GM23338 (cell line): ENCODE measurements at regions not wholly inside any gene's neighbourhood (a gene's known extent, or its start where the extent isn't known, plus 50 kb on each side); places are given as distances from the start of the nearest gene placed in this dataset.

Experiments
- ATAC-seq: fragments of 200-7000 bp; cut with Tn5 transposase; 3 replicates; pipeline ENCODE4 v1.9.1; 2020
- DNase-seq: peaks from one replicate; pipeline ENCODE4 v3.0.0-alpha.2; 2015; ENCODE audit warnings: low spot score
- H2AFZ ChIP-seq: fragments of 200-600 bp; sonication (generic); 2 replicates; pipeline ENCODE4 v1.8.0; 2016; ENCODE audit warnings: antibody characterized with exemption, mild to moderate bottlenecking, moderate library complexity
- H3F3A ChIP-seq: fragments of 200-600 bp; sonication (generic); replicated peaks from 2 replicates; pipeline ENCODE4 v1.8.0; 2017; ENCODE audit warnings: antibody characterized with exemption, mixed run types, low read depth
- H3K27ac ChIP-seq: fragments of 200-600 bp; sonication (generic); 2 replicates; pipeline ENCODE4 v1.6.1; 2016; ENCODE audit warnings: low read depth
- H3K27me3 ChIP-seq: fragments of 200-600 bp; sonication (generic); 2 replicates; pipeline ENCODE4 v1.8.0; 2016; ENCODE audit warnings: mild to moderate bottlenecking, mixed run types, moderate library complexity; ENCODE audit not compliant: insufficient read depth
- H3K36me3 ChIP-seq: fragments of 200-600 bp; sonication (generic); 2 replicates; pipeline ENCODE4 v1.8.0; 2016; ENCODE audit warnings: mild to moderate bottlenecking; ENCODE audit not compliant: insufficient read depth
- H3K4me1 ChIP-seq: fragments of 200-600 bp; sonication (generic); 2 replicates; pipeline ENCODE4 v1.8.0; 2016; ENCODE audit warnings: mild to moderate bottlenecking, moderate library complexity; ENCODE audit not compliant: insufficient read depth
- H3K4me2 ChIP-seq: fragments of 200-600 bp; sonication (generic); 2 replicates; pipeline ENCODE4 v1.7.1; 2017; ENCODE audit warnings: mixed run types
- H3K4me3 ChIP-seq: fragments of 200-600 bp; sonication (generic); 2 replicates; pipeline ENCODE4 v1.6.1; 2016; ENCODE audit warnings: mixed run types
- H3K79me2 ChIP-seq: fragments of 200-600 bp; sonication (generic); replicated peaks from 2 replicates; pipeline ENCODE4 v1.8.0; 2017; ENCODE audit warnings: mild to moderate bottlenecking; ENCODE audit not compliant: insufficient read depth
- H3K9me2 ChIP-seq: fragments of 200-600 bp; sonication (generic); 2 replicates; pipeline ENCODE4 v1.8.0; 2017; ENCODE audit not compliant: insufficient read depth
- H4K20me1 ChIP-seq: fragments of 200-600 bp; sonication (generic); replicated peaks from 2 replicates; pipeline ENCODE4 v1.8.0; 2017; ENCODE audit warnings: mild to moderate bottlenecking; ENCODE audit not compliant: insufficient read depth
- H3K27ac Mint-ChIP-seq: 2 replicates; pipeline ENCODE4 v1.8.0; 2020; ENCODE audit warnings: inconsistent platforms, mild to moderate bottlenecking, moderate library complexity, mixed read lengths
- H3K27me3 Mint-ChIP-seq: 3 replicates; pipeline ENCODE4 v1.8.0; 2022; ENCODE audit warnings: low read depth, mild to moderate bottlenecking, moderate library complexity, mixed read lengths, inconsistent platforms; ENCODE audit not compliant: insufficient read depth, poor library complexity
- H3K36me3 Mint-ChIP-seq: 3 replicates; pipeline ENCODE4 v1.8.0; 2021; ENCODE audit warnings: low read depth, mild to moderate bottlenecking, inconsistent platforms, moderate library complexity, mixed read lengths
- H3K4me1 Mint-ChIP-seq: 3 replicates; pipeline ENCODE4 v1.8.0; 2020; ENCODE audit warnings: mild to moderate bottlenecking, inconsistent platforms, mixed read lengths
- H3K4me3 Mint-ChIP-seq: 3 replicates; pipeline ENCODE4 v1.8.0; 2021; ENCODE audit warnings: moderate library complexity, mild to moderate bottlenecking, inconsistent platforms, mixed read lengths
- H3K9me3 Mint-ChIP-seq: 3 replicates; pipeline ENCODE4 v1.8.0; 2020; ENCODE audit warnings: moderate library complexity, mild to moderate bottlenecking, inconsistent platforms, mixed read lengths
- CREB1 ChIP-seq: fragments of 250-450 bp; sonication (Bioruptor Pico); IDR thresholded peaks from 2 replicates; pipeline ENCODE4 v1.5.0; 2020; ENCODE audit warnings: low read depth, mild to moderate bottlenecking, moderate library complexity
- EZH2 ChIP-seq: fragments of 200-600 bp; sonication (generic); IDR thresholded peaks from one replicate; pipeline ENCODE4 v1.8.0; 2017; ENCODE audit warnings: antibody characterized with exemption, mild to moderate bottlenecking, low read depth; ENCODE audit not compliant: unreplicated experiment
- JUNB ChIP-seq: IDR thresholded peaks from one replicate; pipeline ENCODE4 v1.6.1; 2016; ENCODE audit warnings: antibody characterized with exemption; ENCODE audit not compliant: unreplicated experiment
- NANOG ChIP-seq: IDR thresholded peaks from 2 replicates; pipeline ENCODE4 v1.6.1; 2016; ENCODE audit warnings: antibody characterized with exemption, borderline replicate concordance
- ZNF114 ChIP-seq: fragments of 250-450 bp; sonication (Bioruptor Pico); IDR thresholded peaks from 2 replicates; pipeline ENCODE4 v1.5.0; 2020; ENCODE audit warnings: mild to moderate bottlenecking, moderate library complexity
- TF ChIP-seq, protein P1 (sequence below): fragments of 250-450 bp; sonication (Bioruptor Pico); IDR thresholded peaks from 2 replicates; pipeline ENCODE4 v1.5.0; 2020; ENCODE audit warnings: mild to moderate bottlenecking, moderate library complexity
- TF ChIP-seq, protein P2 (sequence below), 2 experiments: fragments of 200-600 bp in 1 of 2; sonication (generic) in 1 of 2; conservative IDR thresholded peaks; 2 replicates each; pipeline versions ENCODE4 v1.5.1 to v1.6.1; 2016 to 2017; ENCODE audit warnings: antibody characterized with exemption in 2 of 2, low read depth in 2 of 2, mild to moderate bottlenecking in 2 of 2, moderate library complexity in 1 of 2
- TF ChIP-seq, protein P3 (sequence below): IDR thresholded peaks from one replicate; pipeline ENCODE4 v1.6.1; 2018; ENCODE audit warnings: antibody characterized with exemption; ENCODE audit not compliant: unreplicated experiment

- TF ChIP-seq, protein P1, sequence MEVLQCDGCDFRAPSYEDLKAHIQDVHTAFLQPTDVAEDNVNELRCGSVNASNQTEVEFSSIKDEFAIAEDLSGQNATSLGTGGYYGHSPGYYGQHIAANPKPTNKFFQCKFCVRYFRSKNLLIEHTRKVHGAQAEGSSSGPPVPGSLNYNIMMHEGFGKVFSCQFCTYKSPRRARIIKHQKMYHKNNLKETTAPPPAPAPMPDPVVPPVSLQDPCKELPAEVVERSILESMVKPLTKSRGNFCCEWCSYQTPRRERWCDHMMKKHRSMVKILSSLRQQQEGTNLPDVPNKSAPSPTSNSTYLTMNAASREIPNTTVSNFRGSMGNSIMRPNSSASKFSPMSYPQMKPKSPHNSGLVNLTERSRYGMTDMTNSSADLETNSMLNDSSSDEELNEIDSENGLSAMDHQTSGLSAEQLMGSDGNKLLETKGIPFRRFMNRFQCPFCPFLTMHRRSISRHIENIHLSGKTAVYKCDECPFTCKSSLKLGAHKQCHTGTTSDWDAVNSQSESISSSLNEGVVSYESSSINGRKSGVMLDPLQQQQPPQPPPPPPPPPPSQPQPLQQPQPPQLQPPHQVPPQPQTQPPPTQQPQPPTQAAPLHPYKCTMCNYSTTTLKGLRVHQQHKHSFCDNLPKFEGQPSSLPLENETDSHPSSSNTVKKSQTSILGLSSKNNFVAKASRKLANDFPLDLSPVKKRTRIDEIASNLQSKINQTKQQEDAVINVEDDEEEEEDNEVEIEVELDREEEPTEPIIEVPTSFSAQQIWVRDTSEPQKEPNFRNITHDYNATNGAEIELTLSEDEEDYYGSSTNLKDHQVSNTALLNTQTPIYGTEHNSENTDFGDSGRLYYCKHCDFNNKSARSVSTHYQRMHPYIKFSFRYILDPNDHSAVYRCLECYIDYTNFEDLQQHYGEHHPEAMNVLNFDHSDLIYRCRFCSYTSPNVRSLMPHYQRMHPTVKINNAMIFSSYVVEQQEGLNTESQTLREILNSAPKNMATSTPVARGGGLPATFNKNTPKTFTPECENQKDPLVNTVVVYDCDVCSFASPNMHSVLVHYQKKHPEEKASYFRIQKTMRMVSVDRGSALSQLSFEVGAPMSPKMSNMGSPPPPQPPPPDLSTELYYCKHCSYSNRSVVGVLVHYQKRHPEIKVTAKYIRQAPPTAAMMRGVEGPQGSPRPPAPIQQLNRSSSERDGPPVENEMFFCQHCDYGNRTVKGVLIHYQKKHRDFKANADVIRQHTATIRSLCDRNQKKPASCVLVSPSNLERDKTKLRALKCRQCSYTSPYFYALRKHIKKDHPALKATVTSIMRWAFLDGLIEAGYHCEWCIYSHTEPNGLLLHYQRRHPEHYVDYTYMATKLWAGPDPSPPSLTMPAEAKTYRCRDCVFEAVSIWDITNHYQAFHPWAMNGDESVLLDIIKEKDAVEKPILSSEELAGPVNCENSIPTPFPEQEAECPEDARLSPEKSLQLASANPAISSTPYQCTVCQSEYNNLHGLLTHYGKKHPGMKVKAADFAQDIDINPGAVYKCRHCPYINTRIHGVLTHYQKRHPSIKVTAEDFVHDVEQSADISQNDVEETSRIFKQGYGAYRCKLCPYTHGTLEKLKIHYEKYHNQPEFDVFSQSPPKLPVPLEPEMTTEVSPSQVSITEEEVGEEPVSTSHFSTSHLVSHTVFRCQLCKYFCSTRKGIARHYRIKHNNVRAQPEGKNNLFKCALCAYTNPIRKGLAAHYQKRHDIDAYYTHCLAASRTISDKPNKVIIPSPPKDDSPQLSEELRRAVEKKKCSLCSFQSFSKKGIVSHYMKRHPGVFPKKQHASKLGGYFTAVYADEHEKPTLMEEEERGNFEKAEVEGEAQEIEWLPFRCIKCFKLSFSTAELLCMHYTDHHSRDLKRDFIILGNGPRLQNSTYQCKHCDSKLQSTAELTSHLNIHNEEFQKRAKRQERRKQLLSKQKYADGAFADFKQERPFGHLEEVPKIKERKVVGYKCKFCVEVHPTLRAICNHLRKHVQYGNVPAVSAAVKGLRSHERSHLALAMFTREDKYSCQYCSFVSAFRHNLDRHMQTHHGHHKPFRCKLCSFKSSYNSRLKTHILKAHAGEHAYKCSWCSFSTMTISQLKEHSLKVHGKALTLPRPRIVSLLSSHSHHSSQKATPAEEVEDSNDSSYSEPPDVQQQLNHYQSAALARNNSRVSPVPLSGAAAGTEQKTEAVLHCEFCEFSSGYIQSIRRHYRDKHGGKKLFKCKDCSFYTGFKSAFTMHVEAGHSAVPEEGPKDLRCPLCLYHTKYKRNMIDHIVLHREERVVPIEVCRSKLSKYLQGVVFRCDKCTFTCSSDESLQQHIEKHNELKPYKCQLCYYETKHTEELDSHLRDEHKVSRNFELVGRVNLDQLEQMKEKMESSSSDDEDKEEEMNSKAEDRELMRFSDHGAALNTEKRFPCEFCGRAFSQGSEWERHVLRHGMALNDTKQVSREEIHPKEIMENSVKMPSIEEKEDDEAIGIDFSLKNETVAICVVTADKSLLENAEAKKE (CRISPR knock-in tag): no peak
- TF ChIP-seq NANOG (no peak), EZH2 (no peak), CREB1 (CRISPR knock-in tag) (no peak), JUNB (no peak)
- TF ChIP-seq, protein P2, sequence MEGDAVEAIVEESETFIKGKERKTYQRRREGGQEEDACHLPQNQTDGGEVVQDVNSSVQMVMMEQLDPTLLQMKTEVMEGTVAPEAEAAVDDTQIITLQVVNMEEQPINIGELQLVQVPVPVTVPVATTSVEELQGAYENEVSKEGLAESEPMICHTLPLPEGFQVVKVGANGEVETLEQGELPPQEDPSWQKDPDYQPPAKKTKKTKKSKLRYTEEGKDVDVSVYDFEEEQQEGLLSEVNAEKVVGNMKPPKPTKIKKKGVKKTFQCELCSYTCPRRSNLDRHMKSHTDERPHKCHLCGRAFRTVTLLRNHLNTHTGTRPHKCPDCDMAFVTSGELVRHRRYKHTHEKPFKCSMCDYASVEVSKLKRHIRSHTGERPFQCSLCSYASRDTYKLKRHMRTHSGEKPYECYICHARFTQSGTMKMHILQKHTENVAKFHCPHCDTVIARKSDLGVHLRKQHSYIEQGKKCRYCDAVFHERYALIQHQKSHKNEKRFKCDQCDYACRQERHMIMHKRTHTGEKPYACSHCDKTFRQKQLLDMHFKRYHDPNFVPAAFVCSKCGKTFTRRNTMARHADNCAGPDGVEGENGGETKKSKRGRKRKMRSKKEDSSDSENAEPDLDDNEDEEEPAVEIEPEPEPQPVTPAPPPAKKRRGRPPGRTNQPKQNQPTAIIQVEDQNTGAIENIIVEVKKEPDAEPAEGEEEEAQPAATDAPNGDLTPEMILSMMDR (conservative IDR thresholded peaks at IDR 0.05; ENCODE audit: low read depth in 2 of 2): no peak
These were observed 245.9 kb upstream of the STARD13 start (continued) for GRCh38 chr13:33531484-33531883.

DNA sequence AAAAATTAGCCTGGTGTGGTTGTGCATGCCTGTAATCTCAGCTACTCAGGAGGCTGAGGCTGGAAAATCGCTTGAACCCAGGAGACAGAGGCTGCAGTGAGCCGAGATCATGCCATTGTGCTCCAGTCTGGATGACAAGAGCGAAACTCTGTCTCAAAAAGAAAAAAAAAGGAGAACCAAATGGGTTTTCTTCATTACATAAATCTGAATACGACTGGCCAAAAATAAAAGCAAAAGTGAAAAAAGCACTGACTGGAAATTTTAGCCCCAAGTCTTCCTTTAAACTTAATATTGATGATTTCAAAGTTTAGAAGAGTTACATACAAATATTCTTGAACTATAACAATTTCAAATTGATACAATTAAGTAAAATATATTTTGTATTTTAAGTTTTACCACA is 249.5 kb upstream of the STARD13 start:
- H3K9me3 Mint-ChIP-seq: no peaks in the 10 kb centered on the region
- Histone ChIP-seq H3K9me2 (no peaks in the 10 kb centered on the region; the same call in 1 of the 2 replicates), H3K27me3 (no peaks in the 10 kb centered on the region), H3F3A (no peaks in the 10 kb centered on the region), H4K20me1 (no peaks in the 10 kb centered on the region), H3K79me2 (no peaks in the 10 kb centered on the region), H3K4me1 (no peaks in the 10 kb centered on the region; the same call in 1 of the 2 replicates), H2AFZ (no peak overlapping the region), H3K4me3 (no peak overlapping the region), H3K36me3 (no peaks in the 10 kb centered on the region), H3K4me2 (no peak overlapping the region), H3K27ac (no peak overlapping the region)
- ATAC-seq (no peak), DNase-seq (no peak)
- TF ChIP-seq, protein P3, sequence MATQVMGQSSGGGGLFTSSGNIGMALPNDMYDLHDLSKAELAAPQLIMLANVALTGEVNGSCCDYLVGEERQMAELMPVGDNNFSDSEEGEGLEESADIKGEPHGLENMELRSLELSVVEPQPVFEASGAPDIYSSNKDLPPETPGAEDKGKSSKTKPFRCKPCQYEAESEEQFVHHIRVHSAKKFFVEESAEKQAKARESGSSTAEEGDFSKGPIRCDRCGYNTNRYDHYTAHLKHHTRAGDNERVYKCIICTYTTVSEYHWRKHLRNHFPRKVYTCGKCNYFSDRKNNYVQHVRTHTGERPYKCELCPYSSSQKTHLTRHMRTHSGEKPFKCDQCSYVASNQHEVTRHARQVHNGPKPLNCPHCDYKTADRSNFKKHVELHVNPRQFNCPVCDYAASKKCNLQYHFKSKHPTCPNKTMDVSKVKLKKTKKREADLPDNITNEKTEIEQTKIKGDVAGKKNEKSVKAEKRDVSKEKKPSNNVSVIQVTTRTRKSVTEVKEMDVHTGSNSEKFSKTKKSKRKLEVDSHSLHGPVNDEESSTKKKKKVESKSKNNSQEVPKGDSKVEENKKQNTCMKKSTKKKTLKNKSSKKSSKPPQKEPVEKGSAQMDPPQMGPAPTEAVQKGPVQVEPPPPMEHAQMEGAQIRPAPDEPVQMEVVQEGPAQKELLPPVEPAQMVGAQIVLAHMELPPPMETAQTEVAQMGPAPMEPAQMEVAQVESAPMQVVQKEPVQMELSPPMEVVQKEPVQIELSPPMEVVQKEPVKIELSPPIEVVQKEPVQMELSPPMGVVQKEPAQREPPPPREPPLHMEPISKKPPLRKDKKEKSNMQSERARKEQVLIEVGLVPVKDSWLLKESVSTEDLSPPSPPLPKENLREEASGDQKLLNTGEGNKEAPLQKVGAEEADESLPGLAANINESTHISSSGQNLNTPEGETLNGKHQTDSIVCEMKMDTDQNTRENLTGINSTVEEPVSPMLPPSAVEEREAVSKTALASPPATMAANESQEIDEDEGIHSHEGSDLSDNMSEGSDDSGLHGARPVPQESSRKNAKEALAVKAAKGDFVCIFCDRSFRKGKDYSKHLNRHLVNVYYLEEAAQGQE: no peak
- TF ChIP-seq CREB1 (CRISPR knock-in tag) (no peak), ZNF114 (CRISPR knock-in tag) (no peak), JUNB (no peak)
- H3K27me3 Mint-ChIP-seq: peaks cover 1% of the 10 kb centered on the region
- no peak overlapping the region for H3K27ac Mint-ChIP-seq
- peaks cover 13% of the 10 kb centered on the region; the same call in 2 of the 3 replicates for H3K4me1 Mint-ChIP-seq
- H3K4me3 Mint-ChIP-seq: no peak overlapping the region
- no peaks in the 10 kb centered on the region for H3K36me3 Mint-ChIP-seq
